ENCODE measurements at regions not wholly inside any gene's neighbourhood (a gene's known extent, or its start where the extent isn't known, plus 50 kb on each side); places are given as distances from the start of the nearest gene placed in this dataset.
"Not testable (repeated sequence)": the region's sequence is repeated elsewhere in the genome, so short reads cannot be mapped to it uniquely, and the experiment has no call there.

GRCh38 chr6:11845664-11846577 lies 67.3 kb upstream of the ADTRP start:
- DNase-seq = no peak

- DNase-seq = not testable (repeated sequence)
These were observed 64.2 kb upstream of the ADTRP start for GRCh38 chr6:11842795-11843194.

- no peak for DNase-seq
These were observed 56.5 kb upstream of the ADTRP start for GRCh38 chr6:11835065-11835464.

- DNase-seq = no peak
These were observed 55.3 kb upstream of the ADTRP start for GRCh38 chr6:11833626-11834592.

GRCh38 chr6:11831653-11832052 lies 53.0 kb upstream of the ADTRP start:
- DNase-seq = no peak

GRCh38 chr6:11830520-11830919 lies 51.9 kb upstream of the ADTRP start:
- no peak for DNase-seq

- DNase-seq = no peak
These were observed 51.5 kb upstream of the ADTRP start for GRCh38 chr6:11830105-11830504.

GRCh38 chr6:11828262-11828870 lies 49.8 kb upstream of the ADTRP start:
- DNase-seq = no peak

Data from NCI-H1417 treated with DMSO at 0.1 percent for 48 hours (cell line).